IPS DF 6.9 (cell line): ENCODE measurements at regions not wholly inside any gene's neighbourhood (a gene's known extent, or its start where the extent isn't known, plus 50 kb on each side); places are given as distances from the start of the nearest gene placed in this dataset.

Experiments used
- DNase-seq: peaks from one replicate; pipeline ENCODE4 v3.0.0-alpha.2; 2013; ENCODE audit warnings: low read depth, low spot score
- H3K27ac ChIP-seq: one replicate; pipeline ENCODE4 v1.5.1; 2013; ENCODE audit warnings: low read length, control low read depth
- H3K27me3 ChIP-seq: 2 replicates; pipeline ENCODE4 v1.6.1; 2013; ENCODE audit warnings: mild to moderate bottlenecking, low read length; ENCODE audit not compliant: control insufficient read depth, insufficient read depth
- H3K36me3 ChIP-seq: 2 replicates; pipeline ENCODE4 v1.6.1; 2013; ENCODE audit warnings: low read length; ENCODE audit not compliant: control insufficient read depth, insufficient read depth
- H3K4me1 ChIP-seq: 2 replicates; pipeline ENCODE4 v1.6.1; 2013; ENCODE audit warnings: low read length; ENCODE audit not compliant: control insufficient read depth, insufficient read depth
- H3K4me3 ChIP-seq: 2 replicates; pipeline ENCODE4 v1.5.1; 2013; ENCODE audit warnings: mild to moderate bottlenecking, low read length
- H3K9me3 ChIP-seq: 2 replicates; pipeline ENCODE4 v1.6.1; 2013; ENCODE audit warnings: low read length, inconsistent platforms; ENCODE audit not compliant: control insufficient read depth, insufficient read depth
- WGBS: extraction: QIAGEN DNeasy Blood & Tissue Kit; methylation state at CpG from one replicate; pipeline ENCODE4 v1.1.7; 2013; ENCODE audit warnings: mixed read lengths, missing lambda C conversion rate; ENCODE audit not compliant: insufficient read length, insufficient coverage; 5-methylcytosine and 5-hydroxymethylcytosine counted together

DNA sequence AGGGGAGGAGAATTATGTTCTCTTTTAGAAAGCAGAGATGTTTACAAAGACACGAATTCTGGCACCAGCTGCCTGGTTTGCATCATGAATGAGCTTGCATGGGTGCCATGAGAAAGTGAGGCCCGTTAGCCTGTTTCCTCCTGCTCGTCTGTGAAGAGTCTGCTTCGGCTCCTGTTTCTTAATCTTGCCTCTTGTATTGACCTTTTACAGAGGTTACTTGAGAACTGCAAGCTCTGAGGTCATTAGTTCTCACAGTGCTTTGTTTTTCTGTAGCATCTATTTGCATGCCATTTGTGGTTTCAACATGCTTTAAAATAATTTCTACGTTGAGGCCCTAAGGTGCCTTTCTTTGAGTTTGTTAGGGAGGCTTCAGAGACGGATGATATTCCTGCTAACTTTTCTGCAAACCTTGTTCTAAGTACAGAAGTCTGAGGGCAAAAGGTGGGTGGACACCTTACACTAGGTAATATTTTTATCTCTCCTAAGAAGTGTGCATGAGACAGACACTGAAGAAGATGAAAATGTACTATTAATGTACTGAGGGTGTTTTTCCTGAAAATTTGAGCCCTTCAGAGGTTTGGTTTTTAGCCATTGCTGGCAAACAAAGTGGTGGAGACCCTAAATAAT lies 53.4 kb upstream of the LINC00305 start:
- Histone ChIP-seq H3K27ac (no peak overlapping the region), H3K27me3 (no peaks in the 10 kb centered on the region), H3K4me3 (no peak overlapping the region), H3K9me3 (no peaks in the 10 kb centered on the region), H3K4me1 (no peaks in the 10 kb centered on the region; the same call in 1 of the 2 replicates), H3K36me3 (no peaks in the 10 kb centered on the region; the same call in 1 of the 2 replicates)
- no CpG with 5 or more reads among the region's 6 CpGs for WGBS
- DNase-seq = no peak

DNA sequence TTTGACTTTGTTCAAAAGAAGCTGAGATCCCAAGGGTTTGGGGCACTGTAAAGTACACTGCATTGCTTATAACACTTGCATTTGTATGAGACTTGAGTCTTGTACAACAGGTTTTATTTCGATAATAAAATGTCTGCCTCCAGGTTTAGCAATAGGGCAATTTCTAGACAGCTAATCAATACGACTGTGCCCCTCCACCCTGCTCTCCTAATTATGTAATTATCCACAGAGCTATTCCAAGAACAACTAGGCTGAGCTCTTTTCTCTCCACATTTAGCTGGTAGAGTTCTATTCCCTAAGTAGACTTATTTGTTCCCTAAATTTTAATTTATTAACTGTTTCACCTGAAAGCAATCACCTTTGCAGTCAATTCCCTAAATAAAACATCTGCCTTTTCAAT lies 52.9 kb upstream of the LINC00305 start:
- DNase-seq = no peak
- Histone ChIP-seq H3K4me3 (no peak overlapping the region), H3K27ac (no peak overlapping the region), H3K36me3 (no peaks in the 10 kb centered on the region), H3K27me3 (no peaks in the 10 kb centered on the region), H3K4me1 (no peaks in the 10 kb centered on the region; the same call in 1 of the 2 replicates), H3K9me3 (no peaks in the 10 kb centered on the region)
- WGBS = no CpG with 5 or more reads among the region's 2 CpGs

DNA sequence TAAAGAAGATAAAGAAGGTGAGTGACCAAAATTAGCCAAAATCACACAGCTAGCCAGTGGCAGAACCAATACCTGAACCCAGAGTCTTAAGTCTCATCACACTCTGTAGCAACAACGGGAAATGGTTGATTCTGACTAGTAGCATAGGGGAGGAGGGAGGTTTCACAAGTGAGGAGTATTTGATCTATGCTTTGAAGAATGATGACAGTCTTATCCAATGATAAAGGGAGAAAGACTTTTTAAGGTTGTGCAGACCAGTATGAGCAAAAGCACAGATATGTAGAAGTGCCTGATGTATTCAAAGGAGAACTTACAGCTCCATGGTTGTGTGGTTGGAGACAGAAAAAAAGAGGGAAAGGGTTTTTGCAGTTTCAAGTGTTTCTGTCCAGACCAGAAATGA lies 50.7 kb upstream of the LINC00305 start:
- Histone ChIP-seq H3K4me1 (no peaks in the 10 kb centered on the region; the same call in 1 of the 2 replicates), H3K27ac (no peak overlapping the region), H3K36me3 (no peaks in the 10 kb centered on the region), H3K4me3 (no peak overlapping the region), H3K27me3 (no peaks in the 10 kb centered on the region), H3K9me3 (no peaks in the 10 kb centered on the region)
- no CpG with 5 or more reads among the region's 1 CpG for WGBS
- DNase-seq = no peak
